NCI-H748 treated with DMSO at 0.1 percent for 48 hours (cell line): ENCODE measurements at regions not wholly inside any gene's neighbourhood (a gene's known extent, or its start where the extent isn't known, plus 50 kb on each side); places are given as distances from the start of the nearest gene placed in this dataset.
"Not testable (repeated sequence)": the region's sequence is repeated elsewhere in the genome, so short reads cannot be mapped to it uniquely, and the experiment has no call there.

Experiments used
- DNase-seq: peaks from one replicate; lab custom pipeline; 2025; lab: John Stamatoyannopoulos, UW

GRCh38 chr14:97946641-97947040, 1149.5 kb downstream of the VRK1 start:
- no peak for DNase-seq

GRCh38 chr14:97948841-97949240, 1151.7 kb downstream of the VRK1 start:
- no peak for DNase-seq

GRCh38 chr14:97956581-97957340, 1159.6 kb downstream of the VRK1 start:
- no peak for DNase-seq

GRCh38 chr14:97959251-97959650, 1162.1 kb downstream of the VRK1 start:
- DNase-seq = no peak

GRCh38 chr14:97960436-97960835, 1163.3 kb downstream of the VRK1 start:
- no peak for DNase-seq

- no peak for DNase-seq
These were observed 1173.0 kb downstream of the VRK1 start for GRCh38 chr14:97970222-97970621.

GRCh38 chr14:97975216-97975615, 1178.0 kb downstream of the VRK1 start:
- peak; percentile 7 for DNase-seq

- DNase-seq = no peak
These were observed 1178.8 kb downstream of the VRK1 start for GRCh38 chr14:97975962-97976361.

- DNase-seq = no peak
These were observed 1179.7 kb downstream of the VRK1 start for GRCh38 chr14:97976861-97977260.

- peak; percentile 68 for DNase-seq
These were observed 1180.6 kb downstream of the VRK1 start for GRCh38 chr14:97977651-97978261.

GRCh38 chr14:97978341-97978740, 1181.2 kb downstream of the VRK1 start:
- peak; percentile 79 for DNase-seq

GRCh38 chr14:97993508-97994019, 1196.4 kb downstream of the VRK1 start:
- DNase-seq = no peak

GRCh38 chr14:97994020-97994531, 1196.9 kb downstream of the VRK1 start:
- DNase-seq = no peak

- no peak for DNase-seq
These were observed 1197.9 kb downstream of the VRK1 start for GRCh38 chr14:97995038-97995437.

GRCh38 chr14:97995531-97995930, 1198.3 kb downstream of the VRK1 start:
- DNase-seq = no peak

GRCh38 chr14:98006008-98006407, 1208.8 kb downstream of the VRK1 start:
- no peak for DNase-seq

- no peak for DNase-seq
These were observed 1211.4 kb downstream of the VRK1 start for GRCh38 chr14:98008381-98009113.

- not testable (repeated sequence) for DNase-seq
These were observed 1212.0 kb downstream of the VRK1 start for GRCh38 chr14:98009177-98009576.

GRCh38 chr14:98010784-98011183, 1213.6 kb downstream of the VRK1 start:
- no peak for DNase-seq

- no peak for DNase-seq
These were observed 1217.9 kb downstream of the VRK1 start for GRCh38 chr14:98014851-98015615.

- DNase-seq = no peak
These were observed 1218.7 kb downstream of the VRK1 start for GRCh38 chr14:98015921-98016320.

GRCh38 chr14:98018628-98019027, 1221.4 kb downstream of the VRK1 start:
- no peak for DNase-seq
